T follicular helper cell (primary cell): ENCODE measurements at regions not wholly inside any gene's neighbourhood (a gene's known extent, or its start where the extent isn't known, plus 50 kb on each side); places are given as distances from the start of the nearest gene placed in this dataset.

Source experiments
- DNase-seq: peaks from one replicate; pipeline ENCODE4 v3.0.0-alpha.2; 2020; ENCODE audit warnings: low read depth

- no peak for DNase-seq
Measured at GRCh38 chr14:95410838-95411237, 91.1 kb upstream of the CLMN start.

DNA sequence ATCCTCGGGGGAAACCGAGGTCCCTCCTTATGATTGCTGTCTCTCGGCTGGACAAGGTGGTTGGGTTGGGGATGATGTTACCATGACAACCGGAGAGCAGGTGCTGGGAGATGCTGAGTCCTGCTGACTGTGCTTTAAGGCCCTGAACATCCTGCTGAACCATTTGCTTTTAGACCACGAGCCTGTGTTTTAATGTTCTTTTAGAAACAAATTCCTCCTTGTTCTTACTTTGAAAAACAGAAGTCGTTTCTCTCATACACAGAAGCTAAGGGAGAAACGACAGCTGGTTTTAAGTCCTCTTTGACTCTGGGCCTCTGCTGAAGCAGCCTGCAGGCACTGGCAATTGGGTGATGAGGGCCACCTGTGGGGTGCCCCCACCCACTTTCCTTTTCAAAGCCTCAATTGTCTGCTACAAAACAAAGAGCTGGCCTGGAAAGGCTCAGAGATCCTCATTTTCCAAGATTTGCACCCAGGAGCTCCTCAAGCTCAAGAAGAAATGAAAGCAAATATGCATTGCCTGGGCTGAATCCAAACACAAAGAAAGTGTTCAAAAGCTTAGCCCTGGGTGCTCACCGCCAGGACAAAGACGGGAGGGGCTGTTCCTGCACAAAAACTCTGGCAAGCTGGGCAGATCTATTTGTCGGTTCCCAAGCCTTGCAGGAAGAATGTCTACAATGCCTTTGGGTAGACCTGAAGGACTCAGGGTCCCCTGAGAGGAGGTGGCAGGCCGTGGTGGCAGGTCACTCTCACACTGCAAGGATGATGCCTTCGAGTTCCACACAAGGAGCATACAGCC is 90.0 kb upstream of the CLMN start:
- DNase-seq = no peak

GRCh38 chr14:95408731-95409476 is 89.2 kb upstream of the CLMN start:
- DNase-seq = no peak

GRCh38 chr14:95407354-95407753 is 87.6 kb upstream of the CLMN start:
- no peak for DNase-seq

GRCh38 chr14:95406756-95407277 is 87.1 kb upstream of the CLMN start:
- DNase-seq = no peak

- no peak for DNase-seq
Measured at GRCh38 chr14:95404583-95404982, 84.9 kb upstream of the CLMN start.

GRCh38 chr14:95402578-95402977 is 82.9 kb upstream of the CLMN start:
- no peak for DNase-seq

DNA sequence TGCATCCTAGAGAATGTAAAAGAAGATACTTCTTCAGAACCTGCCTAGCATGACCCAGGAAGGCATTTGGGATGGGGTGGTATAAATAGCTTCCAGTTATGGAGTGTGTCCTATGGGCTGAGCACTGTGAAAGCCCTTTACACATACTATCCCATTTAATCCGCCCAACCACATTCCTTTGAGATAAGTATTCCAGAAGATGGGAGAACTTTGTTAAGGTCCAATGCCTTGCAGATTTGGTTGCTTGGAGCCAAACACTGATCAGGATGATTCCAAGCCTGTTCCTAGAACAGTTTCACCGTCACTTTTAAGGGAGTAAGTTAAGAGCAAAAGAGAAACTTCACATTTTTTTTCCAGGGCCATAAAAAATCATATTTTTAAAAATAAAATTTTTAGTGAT is 82.5 kb upstream of the CLMN start:
- no peak for DNase-seq

DNA sequence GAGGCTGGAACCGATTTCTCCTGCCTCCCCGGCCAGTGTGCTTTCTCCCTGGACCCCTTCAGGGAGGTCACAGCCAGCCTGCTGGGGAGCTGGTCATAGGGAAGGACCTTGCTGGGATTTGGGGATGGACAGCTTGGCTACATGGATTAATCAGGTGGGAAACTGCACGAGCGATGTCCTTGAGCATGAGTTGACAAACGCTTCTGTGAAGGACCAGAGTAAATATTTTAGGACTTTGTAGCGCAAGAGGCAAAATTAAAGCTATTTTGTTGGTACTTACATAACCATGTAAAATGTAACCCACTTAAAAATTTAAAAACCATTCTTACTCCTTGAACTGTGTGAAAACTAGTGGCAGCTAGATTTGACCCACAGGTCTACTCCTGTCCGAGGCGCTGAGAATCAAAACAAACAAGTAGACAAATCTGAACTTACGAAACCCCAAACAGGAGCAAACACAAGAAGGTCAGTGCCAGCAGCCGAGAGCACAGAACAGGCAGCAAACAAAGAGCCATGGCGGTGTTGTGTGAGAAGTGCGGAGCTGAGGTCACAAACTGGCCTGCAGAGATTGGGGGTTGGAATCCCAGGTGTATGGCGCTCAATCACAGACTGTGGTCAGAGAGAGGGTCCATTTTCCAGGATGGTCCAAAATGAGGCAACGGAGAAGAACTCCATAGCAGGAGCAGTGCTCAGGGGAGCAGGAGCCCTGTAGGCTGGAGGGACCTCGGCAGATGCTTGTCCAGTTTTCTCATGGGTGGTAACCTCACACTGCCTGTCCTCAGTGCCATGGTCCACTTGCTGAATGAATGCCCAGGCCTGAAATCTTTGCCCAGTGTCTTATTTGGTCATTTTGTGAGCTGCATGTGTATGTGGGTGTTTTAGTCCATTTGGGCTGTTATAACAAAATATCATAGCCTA is 79.2 kb upstream of the CLMN start:
- no peak for DNase-seq

DNA sequence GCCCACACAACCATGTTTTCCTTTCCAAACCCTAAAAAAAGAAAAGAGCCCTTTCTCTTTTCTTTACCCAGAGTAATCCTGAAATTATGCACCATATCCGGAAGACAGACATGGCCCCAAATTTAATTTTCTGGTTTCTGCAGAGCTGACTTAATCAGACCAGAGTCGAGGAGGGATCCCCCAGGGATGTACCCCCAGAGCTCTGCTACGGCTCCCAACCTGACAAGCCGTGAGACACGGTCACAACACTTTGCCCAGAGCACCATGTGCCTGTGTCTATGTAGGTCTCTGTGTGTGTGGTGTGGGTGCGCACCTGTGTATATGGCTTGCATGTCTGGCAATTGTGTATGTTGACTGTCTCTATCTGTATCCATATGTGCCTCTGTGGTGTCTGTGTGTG is 77.6 kb upstream of the CLMN start:
- no peak for DNase-seq

- no peak for DNase-seq
Measured at GRCh38 chr14:95396221-95396620, 76.5 kb upstream of the CLMN start.

GRCh38 chr14:95395098-95395737 is 75.5 kb upstream of the CLMN start:
- no peak for DNase-seq

DNA sequence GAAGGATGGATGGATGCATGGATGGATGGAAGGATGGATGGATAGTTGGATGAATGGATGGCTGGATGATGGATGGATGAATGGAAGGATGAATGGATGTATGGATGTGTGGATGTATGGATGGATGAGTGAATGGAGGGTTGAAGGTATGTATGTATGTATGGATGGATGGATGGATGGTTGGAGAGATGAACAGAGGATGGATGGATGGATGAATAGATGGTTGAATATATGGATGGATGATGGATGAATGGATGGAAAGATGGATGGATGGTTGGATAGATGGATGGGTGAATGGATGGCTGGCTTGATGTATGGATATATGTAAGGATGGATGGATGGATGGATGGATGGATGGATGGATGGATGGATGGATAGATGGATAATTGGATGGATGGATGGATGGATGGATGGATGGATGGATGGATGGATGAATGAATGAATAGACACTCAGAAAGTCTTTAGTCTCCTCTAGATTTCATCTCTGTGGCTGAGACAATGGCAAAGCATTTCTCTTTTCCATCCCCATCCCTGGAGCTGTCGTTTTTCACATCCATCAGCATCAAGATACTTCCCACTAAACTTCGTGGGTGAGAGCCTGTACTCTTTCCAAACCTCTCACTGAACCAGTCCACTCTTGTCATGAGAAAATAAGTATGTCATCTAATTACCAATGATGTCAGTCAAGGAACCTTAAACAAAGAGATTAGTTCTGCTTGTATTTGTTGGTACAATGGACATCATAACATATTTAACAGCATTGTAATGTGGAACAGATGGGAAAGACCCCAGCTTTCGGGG is 74.8 kb upstream of the CLMN start:
- DNase-seq = no peak

- no peak for DNase-seq
Measured at GRCh38 chr14:95392841-95393240, 73.1 kb upstream of the CLMN start.

GRCh38 chr14:95391331-95391730 is 71.6 kb upstream of the CLMN start:
- no peak for DNase-seq

GRCh38 chr14:95389471-95390011 is 69.8 kb upstream of the CLMN start:
- DNase-seq = no peak

GRCh38 chr14:95388699-95389098 is 69.0 kb upstream of the CLMN start:
- DNase-seq = no peak

DNA sequence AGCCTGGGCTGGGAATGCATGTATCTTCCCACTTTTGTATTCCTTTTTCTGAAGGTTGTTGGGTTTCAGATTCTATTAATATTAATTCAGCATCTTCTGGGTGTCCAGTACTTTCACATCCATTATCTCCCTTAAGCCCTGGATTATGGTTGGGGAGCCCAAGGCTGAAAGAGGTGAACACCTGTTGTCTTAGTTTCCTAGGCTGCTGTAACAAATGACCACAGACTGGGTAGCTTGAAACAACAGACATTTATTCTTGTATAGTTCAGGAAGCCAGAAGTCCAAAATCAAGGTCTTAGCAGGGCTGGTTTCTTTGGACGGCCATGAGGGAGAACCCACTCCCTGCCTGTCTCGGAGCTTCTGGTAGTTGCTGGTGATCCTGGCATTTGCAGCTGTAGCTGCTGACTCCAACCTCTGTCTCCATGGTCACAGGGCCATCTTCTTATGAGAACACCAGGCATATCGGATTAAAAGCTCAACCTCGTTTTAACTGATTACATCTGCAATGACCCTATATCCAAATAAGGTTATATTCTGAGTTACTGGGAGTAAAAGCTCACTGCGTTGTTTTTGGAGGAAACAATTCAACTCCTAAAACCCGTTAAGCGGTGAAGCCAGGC is 68.2 kb upstream of the CLMN start:
- DNase-seq = no peak

DNA sequence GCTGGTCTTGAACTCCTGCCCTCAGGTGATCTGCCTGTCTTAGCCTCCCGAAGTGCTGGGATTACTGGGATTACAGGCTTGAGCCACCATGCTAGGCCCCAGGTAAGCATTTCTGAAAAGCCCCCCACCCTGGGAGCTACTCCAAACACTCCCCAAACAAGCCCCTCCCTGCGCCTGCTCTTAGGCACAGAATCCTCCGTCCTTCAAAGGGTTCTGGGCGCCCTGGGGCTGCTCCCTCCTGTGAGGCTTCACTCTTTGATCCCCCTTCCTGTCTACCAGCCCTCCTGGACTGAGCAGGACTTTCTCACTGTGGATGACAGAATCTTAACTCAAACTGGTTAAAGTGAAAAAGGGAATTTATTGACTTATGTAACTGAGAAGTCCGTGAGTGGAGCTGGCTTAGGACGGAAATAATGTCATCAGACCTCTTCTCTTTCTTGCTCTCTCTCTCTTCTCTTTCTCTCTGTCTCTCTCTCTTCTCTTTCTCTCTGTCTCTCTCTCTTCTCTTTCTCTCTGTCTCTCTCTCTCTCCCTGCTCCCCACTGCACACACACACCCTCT is 66.9 kb upstream of the CLMN start:
- DNase-seq = no peak

DNA sequence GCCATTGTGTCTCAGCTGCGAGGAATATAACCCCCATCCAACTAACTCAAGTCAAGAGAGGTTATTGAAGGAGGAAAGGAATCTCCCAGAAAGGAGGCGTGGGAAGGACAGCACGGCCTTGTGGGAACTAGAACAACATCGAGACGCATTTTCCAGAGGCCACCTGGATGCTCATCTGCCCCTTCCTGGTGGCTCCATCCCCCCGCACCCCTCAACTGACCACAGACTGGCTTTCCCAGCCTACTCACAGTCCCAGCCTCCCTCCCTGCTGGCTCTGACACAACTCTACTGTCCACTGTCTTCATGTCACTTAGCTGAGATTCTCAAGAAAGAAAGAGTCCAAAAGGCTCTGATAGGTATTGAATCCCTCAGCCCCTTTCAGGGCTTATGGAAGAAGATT is 66.0 kb upstream of the CLMN start:
- no peak for DNase-seq
